Brain microvascular endothelial cell (primary cell): ENCODE measurements at regions not wholly inside any gene's neighbourhood (a gene's known extent, or its start where the extent isn't known, plus 50 kb on each side); places are given as distances from the start of the nearest gene placed in this dataset.
A peak's percentile ranks its signal among the peaks of the same experiment; 100 is the strongest.
"Not testable (repeated sequence)": the region's sequence is repeated elsewhere in the genome, so short reads cannot be mapped to it uniquely, and the experiment has no call there.

Experiments
- DNase-seq: peaks from one replicate; pipeline ENCODE4 v3.0.0-alpha.2; 2020
- H3K27ac ChIP-seq: fragments of 250-450 bp; sonication (Bioruptor Pico); 2 replicates; pipeline ENCODE4 v1.5.1; 2020; ENCODE audit warnings: mild to moderate bottlenecking, moderate library complexity
- H3K27me3 ChIP-seq: fragments of 250-450 bp; sonication (Bioruptor Pico); replicated peaks from 2 replicates; pipeline ENCODE4 v1.5.1; 2020; ENCODE audit warnings: mild to moderate bottlenecking
- H3K36me3 ChIP-seq: fragments of 250-450 bp; sonication (Bioruptor Pico); replicated peaks from 2 replicates; pipeline ENCODE4 v1.5.1; 2020; ENCODE audit warnings: mild to moderate bottlenecking
- H3K4me3 ChIP-seq: 2 replicates; pipeline ENCODE4 v1.5.1; 2011; ENCODE audit warnings: low read depth, mild to moderate bottlenecking, control low read depth, low read length, moderate library complexity
- in situ Hi-C: cut with HindIII; loops from 2 replicates; pipeline ENCODE4 v1.10.0; 2017; ENCODE audit warnings: low sequenced_read_pairs, low pct_ligation_motif_present
- TF ChIP-seq, protein P1 (sequence below): IDR thresholded peaks from 2 replicates; pipeline ENCODE4 v1.5.1; 2011; ENCODE audit warnings: low read depth, mild to moderate bottlenecking, moderate library complexity, low read length, control low read depth, inconsistent platforms; ENCODE audit errors: missing control alignments

- TF ChIP-seq, protein P1, sequence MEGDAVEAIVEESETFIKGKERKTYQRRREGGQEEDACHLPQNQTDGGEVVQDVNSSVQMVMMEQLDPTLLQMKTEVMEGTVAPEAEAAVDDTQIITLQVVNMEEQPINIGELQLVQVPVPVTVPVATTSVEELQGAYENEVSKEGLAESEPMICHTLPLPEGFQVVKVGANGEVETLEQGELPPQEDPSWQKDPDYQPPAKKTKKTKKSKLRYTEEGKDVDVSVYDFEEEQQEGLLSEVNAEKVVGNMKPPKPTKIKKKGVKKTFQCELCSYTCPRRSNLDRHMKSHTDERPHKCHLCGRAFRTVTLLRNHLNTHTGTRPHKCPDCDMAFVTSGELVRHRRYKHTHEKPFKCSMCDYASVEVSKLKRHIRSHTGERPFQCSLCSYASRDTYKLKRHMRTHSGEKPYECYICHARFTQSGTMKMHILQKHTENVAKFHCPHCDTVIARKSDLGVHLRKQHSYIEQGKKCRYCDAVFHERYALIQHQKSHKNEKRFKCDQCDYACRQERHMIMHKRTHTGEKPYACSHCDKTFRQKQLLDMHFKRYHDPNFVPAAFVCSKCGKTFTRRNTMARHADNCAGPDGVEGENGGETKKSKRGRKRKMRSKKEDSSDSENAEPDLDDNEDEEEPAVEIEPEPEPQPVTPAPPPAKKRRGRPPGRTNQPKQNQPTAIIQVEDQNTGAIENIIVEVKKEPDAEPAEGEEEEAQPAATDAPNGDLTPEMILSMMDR = no peak
- H3K27me3 ChIP-seq = no peaks in the 10 kb centered on the region
- in situ Hi-C loops = no loop called here
- DNase-seq = peak; percentile 13
- no peaks in the 10 kb centered on the region for H3K36me3 ChIP-seq
- no peak overlapping the region for H3K4me3 ChIP-seq
- no peak overlapping the region for H3K27ac ChIP-seq
Measured at GRCh38 chr12:77220586-77220985, 155.2 kb upstream of the E2F7 start.

- Histone ChIP-seq H3K27me3 (no peaks in the 10 kb centered on the region), H3K27ac (no peak overlapping the region), H3K4me3 (no peak overlapping the region), H3K36me3 (no peaks in the 10 kb centered on the region)
- TF ChIP-seq, protein P1 = no peak
- DNase-seq = no peak
- in situ Hi-C loops = no loop called here
Measured at GRCh38 chr12:77218278-77218677, 152.9 kb upstream of the E2F7 start.

DNA sequence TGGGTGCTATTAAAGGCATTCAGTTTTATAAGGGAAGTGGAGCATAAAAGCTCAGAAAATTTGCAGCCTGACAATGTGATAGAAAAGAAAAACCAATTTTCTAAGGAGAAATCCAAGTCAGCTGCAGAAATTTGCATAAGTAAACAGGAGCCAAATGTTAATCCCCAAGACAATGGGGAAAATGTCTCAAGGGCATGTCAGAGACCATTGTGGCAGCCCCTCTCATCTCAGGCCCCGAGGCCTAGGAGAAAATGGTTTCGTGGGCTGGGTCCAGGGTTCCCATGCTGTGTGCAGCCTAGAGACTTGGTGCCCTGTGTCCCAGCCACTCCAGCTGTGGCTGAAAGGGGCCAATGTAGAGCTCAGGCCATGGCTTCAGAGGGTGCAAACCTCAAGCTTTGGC is 150.8 kb upstream of the E2F7 start:
- in situ Hi-C loops, DNase-seq, H3K27ac ChIP-seq, H3K36me3 ChIP-seq, H3K27me3 ChIP-seq, H3K4me3 ChIP-seq: not testable (repeated sequence)

DNA sequence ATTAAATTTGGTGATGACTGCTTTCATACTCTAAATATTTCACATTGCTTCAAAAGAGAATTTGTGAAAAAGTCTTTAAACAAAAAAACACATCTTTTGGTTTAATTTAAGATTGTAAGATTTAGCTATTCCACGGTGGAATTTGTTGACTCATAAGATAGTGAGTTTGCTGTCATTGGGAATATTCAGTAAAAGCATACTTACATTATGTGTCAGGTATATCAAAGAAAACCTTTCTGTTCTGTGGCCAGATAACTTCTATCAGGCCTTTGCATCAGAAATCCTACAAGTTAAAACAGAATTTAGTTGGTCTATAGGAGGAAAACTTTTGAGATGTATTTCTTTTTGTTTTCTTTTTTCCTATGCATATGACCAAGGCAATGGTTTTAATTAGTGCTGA is 148.8 kb upstream of the E2F7 start:
- H3K36me3 ChIP-seq = no peaks in the 10 kb centered on the region
- in situ Hi-C loops = no loop called here
- no peak overlapping the region for H3K27ac ChIP-seq
- DNase-seq = no peak
- no peaks in the 10 kb centered on the region for H3K27me3 ChIP-seq
- TF ChIP-seq, protein P1 = no peak
- H3K4me3 ChIP-seq = no peak overlapping the region

DNA sequence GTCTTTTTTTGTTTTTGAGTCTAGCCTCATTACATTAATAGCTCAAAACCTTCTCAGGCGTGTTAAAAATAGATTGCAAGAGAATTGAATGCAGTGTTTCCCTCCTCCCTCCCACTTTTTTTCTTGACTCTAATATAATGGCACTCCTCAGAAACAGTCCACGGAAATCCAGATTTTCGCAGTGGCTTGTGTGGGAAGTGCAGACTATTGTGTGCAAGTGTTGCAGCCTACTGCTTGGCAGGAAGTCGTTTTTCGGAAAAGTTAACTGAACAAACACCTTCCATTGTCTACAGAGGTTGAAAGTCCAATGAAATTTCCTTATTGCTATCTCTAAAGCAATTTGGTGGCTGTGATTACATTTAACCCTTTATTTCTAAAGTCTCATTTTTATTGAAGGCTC is 147.9 kb upstream of the E2F7 start:
- Histone ChIP-seq H3K4me3 (no peak overlapping the region), H3K27me3 (no peaks in the 10 kb centered on the region), H3K36me3 (no peaks in the 10 kb centered on the region), H3K27ac (no peak overlapping the region)
- in situ Hi-C loops = no loop called here
- TF ChIP-seq, protein P1 = peak; percentile 18
- no peak for DNase-seq

GRCh38 chr12:77210724-77211123 is 145.4 kb upstream of the E2F7 start:
- no peak for DNase-seq
- Histone ChIP-seq H3K36me3 (no peaks in the 10 kb centered on the region), H3K4me3 (no peak overlapping the region), H3K27me3 (no peaks in the 10 kb centered on the region), H3K27ac (no peak overlapping the region)
- TF ChIP-seq, protein P1 = no peak
- in situ Hi-C loops = no loop called here
